Activated CD8-positive, alpha-beta T cell treated with anti-CD3 and anti-CD28 coated beads, Interleukin-2, amount 10 ng/mL, durations not matched to agents 7 days and 5 days (primary cell): ENCODE measurements at regions not wholly inside any gene's neighbourhood (a gene's known extent, or its start where the extent isn't known, plus 50 kb on each side); places are given as distances from the start of the nearest gene placed in this dataset.
"Not testable (repeated sequence)": the region's sequence is repeated elsewhere in the genome, so short reads cannot be mapped to it uniquely, and the experiment has no call there.

Experiments
- ATAC-seq: fragments of 150-1000 bp; cut with Tn5 transposase; one replicate; pipeline ENCODE4 v1.10.0; 2021; ENCODE audit warnings: moderate library complexity
- CTCF ChIA-PET: fragments of 350-600 bp; sonication (Branson Sonifier 250); formaldehyde crosslinking; loops from one replicate; lab custom pipeline; 2021; ENCODE audit warnings: antibody characterized with exemption; lab: Charles Lee
- POLR2A ChIA-PET: fragments of 350-600 bp; sonication (Branson Sonifier 250); formaldehyde crosslinking; loops from one replicate; lab custom pipeline; 2021; ENCODE audit warnings: antibody characterized with exemption; lab: Charles Lee
- DNase-seq: peaks from one replicate; pipeline ENCODE4 v3.0.0-alpha.2; 2020
- H3K27ac Mint-ChIP-seq: one replicate; pipeline ENCODE4 v1.8.0; 2021; ENCODE audit warnings: mild to moderate bottlenecking, mixed read lengths
- H3K27me3 Mint-ChIP-seq: one replicate; pipeline ENCODE4 v1.8.0; 2021; ENCODE audit warnings: low read depth, mixed read lengths
- H3K36me3 Mint-ChIP-seq: one replicate; pipeline ENCODE4 v1.8.0; 2021; ENCODE audit warnings: low read depth, mixed read lengths
- H3K4me1 Mint-ChIP-seq: one replicate; pipeline ENCODE4 v1.8.0; 2021; ENCODE audit warnings: low read depth, mixed read lengths
- H3K4me3 Mint-ChIP-seq: one replicate; pipeline ENCODE4 v1.8.0; 2021; ENCODE audit warnings: mild to moderate bottlenecking, mixed read lengths
- H3K9me3 Mint-ChIP-seq: one replicate; pipeline ENCODE4 v1.8.0; 2022; ENCODE audit warnings: mixed read lengths; ENCODE audit not compliant: insufficient read depth

- Mint-ChIP-seq H3K9me3 (no peaks in the 10 kb centered on the region), H3K36me3 (no peaks in the 10 kb centered on the region), H3K27me3 (no peaks in the 10 kb centered on the region), H3K4me3 (peak overlapping the region; percentile 16), H3K4me1 (peaks cover 21% of the 10 kb centered on the region), H3K27ac (no peak overlapping the region)
- ChIA-PET POLR2A (interaction anchor here (0.6 to 2.7 kb wide), 2 partner anchors 81 to 220 kb away, joined by 4 to 15 read pairs; partner anchors contain the start of gene DUSP10), CTCF (interaction anchor here (0.7 to 1.7 kb wide), 3 partner anchors 17 to 527 kb away, joined by 3 to 5 read pairs (median 5); no protein-coding TSS in a partner anchor)
- ATAC-seq (no peak), DNase-seq (no peak)
Observed at GRCh38 chr1:221962385-221962784, 220.5 kb upstream of the DUSP10 start.

DNA sequence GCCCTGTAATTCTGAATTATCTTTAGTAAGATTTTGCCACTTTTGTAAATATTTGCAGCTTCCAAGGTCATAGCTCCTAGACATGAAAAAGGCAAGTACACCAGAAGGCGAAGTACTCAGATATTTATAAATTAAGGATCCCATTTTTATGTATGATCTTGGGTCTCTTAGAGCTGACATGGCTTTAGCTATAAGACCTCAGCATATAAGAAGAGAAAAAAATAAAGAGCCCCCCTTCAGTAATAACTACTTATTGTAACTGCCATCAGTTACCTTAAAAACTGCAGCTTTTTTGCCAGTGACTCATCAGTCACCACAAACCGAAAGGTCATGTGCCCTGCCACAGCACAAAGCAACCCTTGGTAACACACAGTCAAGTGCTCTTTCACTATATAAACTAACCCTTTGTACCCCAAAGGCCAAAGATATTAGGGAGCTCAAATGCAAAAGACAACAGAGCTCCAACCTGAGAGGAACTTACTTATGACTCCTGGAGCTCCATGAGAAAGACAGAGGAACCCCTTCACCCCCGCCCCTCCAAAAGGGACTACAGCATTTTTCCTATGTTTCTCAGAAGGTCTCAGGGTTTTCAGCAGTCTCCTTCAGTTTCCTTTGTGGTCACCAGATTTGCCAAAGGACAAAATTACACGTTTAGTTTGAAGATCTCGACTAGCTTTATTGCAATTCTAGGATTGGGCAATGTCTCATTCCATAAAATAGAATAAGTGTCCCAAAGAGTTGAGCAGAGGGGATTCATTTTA is 219.8 kb upstream of the DUSP10 start:
- peak; percentile 78 for DNase-seq
- ATAC-seq = peak; percentile 98
- peak overlapping the region; percentile 22 for H3K4me3 Mint-ChIP-seq
- ChIA-PET POLR2A (interaction anchor here (0.6 to 2.7 kb wide), 3 partner anchors 82 to 264 kb away, joined by 4 to 15 read pairs (median 6); partner anchors contain the start of gene DUSP10), CTCF (interaction anchor here (0.5 to 1.7 kb wide), 5 partner anchors 17 to 526 kb away, joined by 3 to 5 read pairs (median 3); no protein-coding TSS in a partner anchor)
- H3K4me1 Mint-ChIP-seq = peaks cover 21% of the 10 kb centered on the region
- H3K36me3 Mint-ChIP-seq = peaks cover 3% of the 10 kb centered on the region
- no peaks in the 10 kb centered on the region for H3K9me3 Mint-ChIP-seq
- H3K27ac Mint-ChIP-seq = no peak overlapping the region
- H3K27me3 Mint-ChIP-seq = no peaks in the 10 kb centered on the region

GRCh38 chr1:221958161-221958562 is 216.3 kb upstream of the DUSP10 start:
- H3K27ac Mint-ChIP-seq, DNase-seq, H3K9me3 Mint-ChIP-seq, H3K36me3 Mint-ChIP-seq, H3K4me3 Mint-ChIP-seq, H3K27me3 Mint-ChIP-seq, ATAC-seq, CTCF ChIA-PET, POLR2A ChIA-PET: not testable (repeated sequence)
- peaks cover 21% of the 10 kb centered on the region for H3K4me1 Mint-ChIP-seq

DNA sequence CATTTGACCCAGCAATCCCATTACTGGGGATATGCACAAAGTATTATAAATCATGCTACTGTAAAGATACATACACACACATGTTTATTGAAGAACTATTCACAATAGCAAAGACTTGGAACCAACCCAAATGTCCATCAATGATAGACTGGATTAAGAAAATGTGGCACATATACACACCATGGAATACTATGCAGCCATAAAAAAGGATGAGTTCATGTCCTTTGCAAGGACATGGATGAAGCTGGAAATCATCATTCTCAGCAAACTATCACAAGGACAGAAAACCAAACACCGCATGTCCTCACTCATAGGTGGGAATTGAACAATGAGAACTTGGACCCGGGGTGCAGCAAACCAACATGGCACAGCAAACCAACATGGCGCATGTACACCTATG is 215.5 kb upstream of the DUSP10 start:
- POLR2A ChIA-PET, DNase-seq, H3K36me3 Mint-ChIP-seq, H3K4me3 Mint-ChIP-seq, CTCF ChIA-PET, H3K27me3 Mint-ChIP-seq, H3K27ac Mint-ChIP-seq, ATAC-seq, H3K9me3 Mint-ChIP-seq: not testable (repeated sequence)
- peaks cover 18% of the 10 kb centered on the region for H3K4me1 Mint-ChIP-seq

DNA sequence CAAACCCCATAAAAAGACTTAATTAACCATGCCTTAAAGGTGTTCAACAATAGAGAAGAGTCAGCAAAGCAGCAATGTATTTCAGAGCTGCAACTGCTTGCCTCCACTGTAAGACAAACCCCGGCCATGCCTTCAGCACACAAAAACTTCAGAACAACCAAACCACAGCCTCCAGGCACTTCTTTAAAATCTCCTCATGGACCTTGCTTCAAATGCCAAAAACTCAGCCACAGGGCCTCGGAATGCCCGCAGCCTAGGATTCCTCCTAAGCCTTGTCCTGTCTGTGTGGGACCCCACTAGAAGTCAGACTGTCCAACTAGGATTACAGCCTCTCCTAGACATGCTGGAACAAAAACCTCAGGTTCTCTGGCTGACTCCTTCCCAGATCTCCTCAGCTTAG is 208.1 kb upstream of the DUSP10 start:
- ChIA-PET POLR2A (no interaction called here), CTCF (no interaction called here)
- H3K4me1 Mint-ChIP-seq = no peaks in the 10 kb centered on the region
- H3K4me3 Mint-ChIP-seq = no peak overlapping the region
- DNase-seq = no peak
- H3K27me3 Mint-ChIP-seq = peaks cover 8% of the 10 kb centered on the region
- H3K27ac Mint-ChIP-seq = no peak overlapping the region
- peaks cover 2% of the 10 kb centered on the region for H3K9me3 Mint-ChIP-seq
- H3K36me3 Mint-ChIP-seq = peaks cover under 1% of the 10 kb centered on the region
- ATAC-seq = no peak

DNA sequence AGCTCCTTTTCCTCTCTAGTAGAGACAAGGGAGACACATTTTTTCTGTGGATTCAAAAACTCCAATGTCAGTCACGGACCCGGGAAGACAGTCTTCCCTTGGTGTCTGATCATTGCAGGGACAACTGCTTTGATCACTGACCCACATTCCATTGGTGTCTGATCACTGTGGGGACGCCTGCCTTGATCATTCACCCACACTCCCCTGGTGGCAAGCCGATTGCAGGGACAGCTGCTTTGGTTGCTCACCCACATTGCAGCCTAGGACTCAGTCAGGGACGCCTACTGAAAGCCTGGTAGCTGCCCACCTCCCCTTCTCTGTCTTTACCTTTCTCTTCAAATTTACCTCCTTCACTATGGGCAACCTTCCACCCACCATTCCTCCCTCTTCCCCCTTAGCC is 206.6 kb upstream of the DUSP10 start:
- Mint-ChIP-seq H3K27me3 (peaks cover 2% of the 10 kb centered on the region), H3K36me3 (peaks cover 5% of the 10 kb centered on the region), H3K4me3 (no peak overlapping the region), H3K4me1 (no peaks in the 10 kb centered on the region), H3K9me3 (peaks cover 13% of the 10 kb centered on the region), H3K27ac (no peak overlapping the region)
- no peak for ATAC-seq
- ChIA-PET POLR2A (interaction anchor here (0.6 kb wide), 1 partner anchor 285 kb away, joined by 3 read pairs; no protein-coding TSS in a partner anchor), CTCF (no interaction called here)
- no peak for DNase-seq

GRCh38 chr1:221947731-221948130 is 205.8 kb upstream of the DUSP10 start:
- CTCF ChIA-PET = no interaction called here
- Mint-ChIP-seq H3K36me3 (peaks cover 6% of the 10 kb centered on the region), H3K4me3 (no peak overlapping the region), H3K4me1 (no peaks in the 10 kb centered on the region), H3K27ac (no peak overlapping the region), H3K9me3 (peaks cover 13% of the 10 kb centered on the region), H3K27me3 (peaks cover 4% of the 10 kb centered on the region)
- POLR2A ChIA-PET = interaction anchor here (0.6 kb wide), 1 partner anchor 285 kb away, joined by 3 read pairs; no protein-coding TSS in a partner anchor
- no peak for DNase-seq
- ATAC-seq = no peak

DNA sequence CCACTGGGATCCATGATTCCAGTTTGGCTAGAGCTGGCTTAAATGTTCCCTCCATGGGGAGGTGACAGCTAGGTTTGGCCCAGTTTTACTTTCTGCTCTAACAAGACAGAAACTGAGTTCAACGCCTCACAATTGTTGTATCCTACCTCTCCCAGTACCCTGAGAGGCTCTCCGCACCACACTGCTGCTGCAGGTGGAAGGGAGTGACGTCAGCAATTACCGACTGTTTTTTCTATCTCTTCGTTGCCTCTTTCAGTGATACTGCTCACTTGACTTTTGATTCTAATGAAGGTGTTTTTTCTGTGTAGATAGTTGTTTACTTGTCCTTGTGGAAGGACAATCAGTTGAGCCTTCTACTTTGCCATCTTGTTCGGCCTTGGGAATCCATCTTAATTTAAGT is 204.9 kb upstream of the DUSP10 start:
- Mint-ChIP-seq H3K27me3 (peaks cover 4% of the 10 kb centered on the region), H3K27ac (no peak overlapping the region), H3K9me3 (peaks cover 13% of the 10 kb centered on the region), H3K36me3 (peaks cover 6% of the 10 kb centered on the region), H3K4me3 (no peak overlapping the region), H3K4me1 (no peaks in the 10 kb centered on the region)
- DNase-seq (no peak), ATAC-seq (no peak)
- CTCF ChIA-PET = no interaction called here
- POLR2A ChIA-PET = no interaction called here

DNA sequence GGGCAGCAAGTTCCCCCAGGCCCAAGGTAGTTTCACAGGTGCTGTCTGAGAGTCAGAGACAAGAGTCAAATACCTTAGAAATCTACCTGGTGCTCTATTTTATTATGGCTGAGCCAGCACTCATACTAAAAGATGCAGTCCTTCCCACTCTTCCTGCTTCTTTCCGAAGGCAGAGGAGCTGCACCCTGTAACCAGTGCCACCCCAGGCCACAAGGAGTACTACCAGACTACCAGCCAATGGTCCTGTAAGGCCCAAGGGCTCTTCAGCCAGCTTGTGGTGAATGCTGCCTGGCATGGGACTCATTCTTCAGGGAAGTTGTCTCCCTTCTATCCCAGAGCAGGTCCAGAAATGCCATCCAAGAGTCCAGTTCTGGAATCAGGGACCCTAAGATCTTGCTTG is 203.8 kb upstream of the DUSP10 start:
- ATAC-seq (no peak), DNase-seq (no peak)
- Mint-ChIP-seq H3K27ac (no peak overlapping the region), H3K4me3 (no peak overlapping the region), H3K36me3 (peaks cover 6% of the 10 kb centered on the region), H3K9me3 (peaks cover 13% of the 10 kb centered on the region), H3K27me3 (peaks cover 4% of the 10 kb centered on the region), H3K4me1 (no peaks in the 10 kb centered on the region)
- ChIA-PET CTCF (no interaction called here), POLR2A (no interaction called here)

- ATAC-seq (no peak), DNase-seq (no peak)
- no peaks in the 10 kb centered on the region for H3K4me1 Mint-ChIP-seq
- H3K36me3 Mint-ChIP-seq = peaks cover 6% of the 10 kb centered on the region
- POLR2A ChIA-PET = no interaction called here
- H3K27ac Mint-ChIP-seq = no peak overlapping the region
- peaks cover 13% of the 10 kb centered on the region for H3K9me3 Mint-ChIP-seq
- CTCF ChIA-PET = no interaction called here
- H3K27me3 Mint-ChIP-seq = peaks cover 4% of the 10 kb centered on the region
- no peak overlapping the region for H3K4me3 Mint-ChIP-seq
Observed at GRCh38 chr1:221944247-221944870, 202.5 kb upstream of the DUSP10 start.

- peaks cover 6% of the 10 kb centered on the region for H3K36me3 Mint-ChIP-seq
- no peaks in the 10 kb centered on the region for H3K4me1 Mint-ChIP-seq
- no peak overlapping the region for H3K4me3 Mint-ChIP-seq
- ATAC-seq (no peak), DNase-seq (no peak)
- H3K27me3 Mint-ChIP-seq = peaks cover 2% of the 10 kb centered on the region
- CTCF ChIA-PET = no interaction called here
- POLR2A ChIA-PET = no interaction called here
- no peak overlapping the region for H3K27ac Mint-ChIP-seq
- H3K9me3 Mint-ChIP-seq = peaks cover 13% of the 10 kb centered on the region
Observed at GRCh38 chr1:221940631-221941030, 198.7 kb upstream of the DUSP10 start.

DNA sequence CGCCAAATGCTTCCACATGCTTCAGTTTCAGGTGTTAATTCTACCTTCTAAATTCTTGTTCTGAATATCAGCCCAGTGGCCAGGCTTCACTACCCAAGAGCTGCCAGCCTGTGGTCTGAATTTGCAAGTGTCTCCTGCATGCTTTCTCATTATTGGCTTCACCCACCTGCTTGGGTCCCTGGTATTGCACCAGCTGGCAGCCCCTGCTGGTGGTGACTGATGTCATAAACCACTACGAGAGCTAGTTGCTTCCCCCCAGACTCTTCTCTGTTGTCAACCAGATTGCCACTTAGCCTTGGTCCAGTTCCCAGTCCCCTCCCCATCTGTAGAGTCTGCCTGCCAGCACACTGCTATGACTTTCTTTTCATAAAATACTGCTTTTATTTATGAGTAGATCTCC is 197.7 kb upstream of the DUSP10 start:
- Mint-ChIP-seq H3K4me3 (no peak overlapping the region), H3K27me3 (peaks cover 2% of the 10 kb centered on the region), H3K4me1 (no peaks in the 10 kb centered on the region), H3K36me3 (peaks cover 2% of the 10 kb centered on the region), H3K27ac (no peak overlapping the region), H3K9me3 (peaks cover 7% of the 10 kb centered on the region)
- POLR2A ChIA-PET = no interaction called here
- no peak for ATAC-seq
- CTCF ChIA-PET = no interaction called here
- DNase-seq = no peak
